ENCODE measurements at regions not wholly inside any gene's neighbourhood (a gene's known extent, or its start where the extent isn't known, plus 50 kb on each side); places are given as distances from the start of the nearest gene placed in this dataset.
A peak's percentile ranks its signal among the peaks of the same experiment; 100 is the strongest.
"Not testable (repeated sequence)": the region's sequence is repeated elsewhere in the genome, so short reads cannot be mapped to it uniquely, and the experiment has no call there.

DNA sequence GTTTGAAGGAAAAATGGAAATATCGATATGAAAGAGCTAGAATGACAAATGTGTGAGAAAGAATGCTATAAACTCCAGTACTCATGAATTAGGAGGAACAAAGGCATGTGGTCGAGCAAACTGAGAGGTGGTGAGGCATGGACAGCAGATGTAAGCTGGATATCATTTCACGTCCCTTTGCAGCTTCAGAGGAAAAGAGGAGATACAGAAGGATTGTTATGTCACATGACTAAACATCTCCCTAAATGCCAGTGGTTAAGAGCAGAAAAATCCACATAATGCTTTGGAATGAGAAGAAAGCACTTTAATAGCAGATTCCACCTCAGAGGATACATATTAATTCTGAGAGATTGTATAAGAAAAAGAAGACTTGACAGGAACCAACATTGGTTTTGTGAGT is 248.7 kb downstream of the ZIC4 start:
- ChIA-PET POLR2A (no interaction called here), CTCF (interaction anchor here (1.6 kb wide), 1 partner anchor 38 kb away, joined by 4 read pairs; no protein-coding TSS in a partner anchor)
- no peak overlapping the region for H3K4me3 ChIP-seq (ENCODE audit: low read depth, low read length)
- DNase-seq (ENCODE audit: low read depth, low spot score), result peak; percentile 10
- TF ChIP-seq, protein P1, sequence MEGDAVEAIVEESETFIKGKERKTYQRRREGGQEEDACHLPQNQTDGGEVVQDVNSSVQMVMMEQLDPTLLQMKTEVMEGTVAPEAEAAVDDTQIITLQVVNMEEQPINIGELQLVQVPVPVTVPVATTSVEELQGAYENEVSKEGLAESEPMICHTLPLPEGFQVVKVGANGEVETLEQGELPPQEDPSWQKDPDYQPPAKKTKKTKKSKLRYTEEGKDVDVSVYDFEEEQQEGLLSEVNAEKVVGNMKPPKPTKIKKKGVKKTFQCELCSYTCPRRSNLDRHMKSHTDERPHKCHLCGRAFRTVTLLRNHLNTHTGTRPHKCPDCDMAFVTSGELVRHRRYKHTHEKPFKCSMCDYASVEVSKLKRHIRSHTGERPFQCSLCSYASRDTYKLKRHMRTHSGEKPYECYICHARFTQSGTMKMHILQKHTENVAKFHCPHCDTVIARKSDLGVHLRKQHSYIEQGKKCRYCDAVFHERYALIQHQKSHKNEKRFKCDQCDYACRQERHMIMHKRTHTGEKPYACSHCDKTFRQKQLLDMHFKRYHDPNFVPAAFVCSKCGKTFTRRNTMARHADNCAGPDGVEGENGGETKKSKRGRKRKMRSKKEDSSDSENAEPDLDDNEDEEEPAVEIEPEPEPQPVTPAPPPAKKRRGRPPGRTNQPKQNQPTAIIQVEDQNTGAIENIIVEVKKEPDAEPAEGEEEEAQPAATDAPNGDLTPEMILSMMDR (IDR thresholded peaks at IDR 0.05; ENCODE audit: insufficient read depth, low read length, missing control alignments), result no peak

DNA sequence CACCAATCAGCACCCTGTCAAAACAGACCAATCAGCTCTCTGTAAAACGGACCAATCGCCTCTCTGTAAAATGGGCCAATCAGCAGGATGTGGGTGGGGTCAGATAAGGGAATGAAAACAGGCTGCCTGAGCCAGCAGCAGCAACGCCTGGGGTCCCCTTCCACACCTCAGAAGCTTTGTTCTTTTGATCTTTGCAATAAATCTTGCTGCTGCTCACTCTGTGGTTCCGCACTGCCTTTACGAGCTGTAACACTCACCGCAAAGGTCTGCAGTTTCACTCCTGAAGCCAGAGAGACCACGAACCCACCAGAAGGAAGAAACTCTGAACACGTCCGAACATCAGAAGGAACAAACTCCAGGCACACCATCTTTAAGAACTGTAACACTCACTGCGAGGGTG is 251.4 kb downstream of the ZIC4 start:
- DNase-seq (ENCODE audit: low read depth, low spot score); CTCF ChIA-PET; H3K4me3 ChIP-seq (ENCODE audit: low read depth, low read length); POLR2A ChIA-PET: not testable (repeated sequence)

DNA sequence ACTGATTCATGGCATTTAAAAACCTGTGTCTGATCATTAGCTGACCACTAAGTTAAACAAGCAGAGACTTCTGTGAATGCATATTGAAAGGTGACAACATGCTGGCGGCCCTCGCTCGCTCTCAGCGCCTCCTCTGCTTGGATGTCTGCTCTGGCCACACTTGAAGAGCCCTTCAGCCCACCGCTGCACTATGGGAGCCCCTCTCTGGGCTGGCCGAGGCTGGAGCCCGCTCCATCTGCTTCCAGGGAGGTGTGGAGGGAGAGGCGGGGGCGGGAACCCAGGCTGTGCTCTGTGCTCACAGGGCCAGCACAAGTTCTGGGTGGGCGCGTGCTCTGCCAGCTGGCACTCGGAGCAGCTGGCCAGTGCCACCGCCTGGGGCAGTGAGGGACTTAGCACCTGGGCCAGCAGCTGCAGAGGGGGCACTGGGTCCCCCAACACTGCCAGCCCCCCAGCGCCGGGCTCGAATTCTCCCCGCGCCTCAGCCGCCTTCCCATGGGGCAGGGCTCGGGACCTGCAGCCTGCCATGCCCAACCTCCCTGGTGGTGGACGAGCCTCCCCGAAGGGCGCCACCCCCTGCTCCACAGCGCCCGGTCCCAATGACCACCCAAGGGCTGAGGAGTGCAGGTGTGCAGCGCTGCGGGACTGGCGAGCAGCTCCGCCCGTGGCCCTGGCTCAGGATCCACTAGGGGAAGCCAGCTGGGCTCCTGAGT is 252.4 kb downstream of the ZIC4 start:
- H3K4me3 ChIP-seq (ENCODE audit: low read depth, low read length), result no peak overlapping the region
- ChIA-PET POLR2A (no interaction called here), CTCF (no interaction called here)
- TF ChIP-seq, protein P1 (IDR thresholded peaks at IDR 0.05; ENCODE audit: insufficient read depth, low read length, missing control alignments), result no peak
- no peak for DNase-seq (ENCODE audit: low read depth, low spot score)

DNA sequence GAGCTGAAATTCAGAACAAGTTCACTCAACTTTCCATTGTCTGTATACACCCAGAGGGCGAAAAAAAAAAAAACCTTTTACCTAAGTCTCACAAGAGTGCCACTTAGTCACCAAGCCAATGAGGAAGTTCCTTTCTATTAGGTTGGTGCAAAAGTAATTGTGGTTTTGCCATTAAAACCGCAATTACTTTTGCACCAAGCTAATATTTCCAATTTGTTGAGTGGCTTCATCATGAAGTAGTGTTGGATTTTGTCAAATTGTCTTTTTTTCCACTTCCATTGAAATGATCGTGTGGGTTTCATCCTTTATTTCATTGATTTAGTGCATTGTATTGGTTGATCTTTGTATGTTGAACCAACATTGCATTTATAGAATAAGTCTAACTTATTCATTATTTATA is 253.9 kb downstream of the ZIC4 start:
- DNase-seq (ENCODE audit: low read depth, low spot score), result no peak

DNA sequence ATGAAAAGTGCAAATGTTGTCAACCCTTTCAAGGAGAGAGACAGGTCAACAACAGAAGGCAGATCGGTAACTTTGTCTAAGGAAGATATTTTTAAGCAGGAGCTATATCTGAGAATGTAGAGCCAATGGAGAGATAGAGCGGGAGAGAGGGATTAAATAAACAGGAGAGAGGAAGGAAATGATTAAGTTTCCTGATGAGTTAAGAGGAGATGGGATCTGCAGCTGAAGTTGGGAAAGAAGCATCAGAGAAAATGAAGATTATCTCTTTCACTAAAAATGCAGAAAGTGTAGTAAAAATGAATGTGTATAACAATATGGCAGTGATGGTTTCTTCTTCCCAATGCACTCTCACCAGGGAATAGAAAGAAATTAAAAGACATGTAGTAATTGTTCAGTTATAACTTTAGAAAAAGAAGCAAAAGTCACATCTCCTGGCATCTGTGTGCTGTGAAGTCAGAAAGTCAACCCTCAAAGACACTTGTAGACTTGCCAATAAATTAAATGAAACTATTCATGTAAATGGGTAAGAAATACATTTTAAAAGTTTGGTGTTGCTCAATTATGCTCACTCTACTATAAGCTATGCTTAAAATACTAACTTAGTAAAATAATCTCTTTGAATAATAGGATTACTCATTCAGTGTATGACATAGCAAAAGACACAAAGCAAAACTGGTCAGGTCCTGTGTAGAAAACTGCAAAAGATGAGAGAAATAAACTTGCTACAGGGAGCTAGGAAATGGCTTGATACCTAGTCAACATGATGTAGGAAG is 264.6 kb downstream of the ZIC4 start:
- DNase-seq (ENCODE audit: low read depth, low spot score), result no peak
- no peak overlapping the region for H3K4me3 ChIP-seq (ENCODE audit: low read depth, low read length)
- POLR2A ChIA-PET, result no interaction called here
- CTCF ChIA-PET, result interaction anchor here (1.1 to 1.7 kb wide), 2 partner anchors 11 to 21 kb away, joined by 3 to 7 read pairs; no protein-coding TSS in a partner anchor
- TF ChIP-seq, protein P1 (IDR thresholded peaks at IDR 0.05; ENCODE audit: insufficient read depth, low read length, missing control alignments), result no peak

More for the DNA sequence above, 253.9 kb downstream of the ZIC4 start:
- no peak overlapping the region for H3K4me3 ChIP-seq (ENCODE audit: low read depth, low read length)
- POLR2A ChIA-PET, result no interaction called here
- CTCF ChIA-PET, result interaction anchor here (1.2 kb wide), 1 partner anchor 11 kb away, joined by 3 read pairs; no protein-coding TSS in a partner anchor
- TF ChIP-seq, protein P1 (IDR thresholded peaks at IDR 0.05; ENCODE audit: insufficient read depth, low read length, missing control alignments), result no peak

DNA sequence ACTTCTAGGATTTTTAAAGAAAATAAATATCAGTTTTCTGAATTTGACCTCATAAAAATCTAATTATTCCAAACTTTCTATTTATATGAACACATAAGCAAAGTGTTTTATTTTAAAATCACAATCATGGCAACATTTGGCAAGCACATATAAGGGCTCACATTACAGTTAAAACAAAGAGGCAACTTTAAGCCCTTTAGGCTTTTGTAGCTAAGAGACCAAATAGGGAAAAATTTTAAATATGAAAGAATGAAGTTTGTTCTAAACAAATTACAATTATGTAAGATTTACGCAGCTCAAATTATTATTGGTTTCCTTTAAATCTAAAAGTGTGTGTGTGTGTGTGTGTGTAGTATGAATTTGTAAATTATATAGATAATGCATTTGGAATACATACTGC is 267.0 kb downstream of the ZIC4 start:
- POLR2A ChIA-PET, result no interaction called here
- H3K4me3 ChIP-seq (ENCODE audit: low read depth, low read length), result no peak overlapping the region
- CTCF ChIA-PET, result interaction anchor here (1.2 kb wide), 1 partner anchor 19 kb away, joined by 5 read pairs; no protein-coding TSS in a partner anchor
- TF ChIP-seq, protein P1 (IDR thresholded peaks at IDR 0.05; ENCODE audit: insufficient read depth, low read length, missing control alignments), result no peak
- DNase-seq (ENCODE audit: low read depth, low spot score), result no peak

Measured in AG04449 (cell line).